Cardiac septum (tissue), 1 donor: ENCODE measurements at regions not wholly inside any gene's neighbourhood (a gene's known extent, or its start where the extent isn't known, plus 50 kb on each side); places are given as distances from the start of the nearest gene placed in this dataset.

Experiments used
- DNase-seq: peaks from one replicate; pipeline ENCODE4 v3.0.0-alpha.2; 2020; ENCODE audit warnings: low spot score
- intact Hi-C: fragments of 100-400 bp; cut with DNase I; formaldehyde crosslinking; loops from one replicate; pipeline ENCODE4 v1.14.0; 2022
- donor health status: DM: no; HTN: no; CAD: no.

DNA sequence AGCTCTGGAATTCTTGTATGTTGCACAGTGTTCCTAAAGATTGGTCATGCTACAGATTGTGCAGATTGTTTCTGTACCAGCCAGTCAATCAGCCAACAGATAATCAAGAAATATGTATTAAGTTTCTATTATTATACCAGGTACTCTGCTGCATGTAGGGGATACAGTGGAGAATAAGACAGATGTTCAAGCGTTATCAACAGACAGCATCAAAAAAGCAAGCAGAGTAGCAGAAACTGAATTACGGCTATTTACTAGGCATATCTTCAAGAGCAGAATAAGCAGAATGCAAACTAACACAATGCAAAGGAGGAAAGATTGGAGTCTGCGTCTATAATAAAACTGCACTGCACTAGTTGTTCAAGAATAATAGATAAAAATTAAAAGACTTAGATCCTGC is 278.6 kb downstream of the ETS1 start:
- no peak for DNase-seq
- intact Hi-C loops: no loop called here

GRCh38 chr11:128305588-128305987 is 281.8 kb downstream of the ETS1 start:
- intact Hi-C loops: no loop called here
- no peak for DNase-seq

DNA sequence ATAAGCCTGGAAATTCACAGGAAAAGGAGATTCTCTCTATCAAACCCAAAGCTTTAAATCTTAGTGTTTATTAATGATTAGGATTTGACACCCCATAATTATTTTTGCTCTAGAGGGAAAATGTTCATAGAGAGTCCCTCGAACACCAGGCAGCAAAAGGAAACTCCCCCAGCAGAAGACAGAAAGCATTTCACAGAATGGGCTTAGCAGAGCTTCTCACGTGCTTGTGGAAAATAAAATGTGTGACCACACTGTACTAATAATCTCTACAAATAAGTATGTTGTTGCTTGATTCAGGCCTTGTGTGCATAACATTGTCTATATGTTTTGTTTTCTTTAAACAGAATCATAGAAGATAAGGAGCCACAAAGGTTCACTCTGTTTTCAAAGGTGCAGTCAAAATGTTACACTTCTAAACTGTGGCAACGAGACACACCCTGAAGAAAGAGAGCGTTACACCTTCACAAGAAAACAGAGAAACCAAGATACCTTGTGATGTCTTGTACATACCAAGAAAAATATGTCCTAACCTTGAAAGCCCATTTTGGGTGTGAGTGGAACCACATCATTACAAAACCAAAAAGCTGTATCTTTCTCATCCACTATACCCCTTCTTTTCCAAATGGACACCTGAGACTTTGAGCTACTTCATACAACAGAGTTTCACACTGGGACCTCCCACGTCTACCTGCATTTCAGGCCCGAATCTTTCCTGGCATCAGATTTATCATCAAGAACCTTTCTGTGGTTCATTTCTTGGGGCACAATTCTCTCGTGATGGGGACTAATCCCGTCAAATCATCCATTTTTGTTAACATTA is 282.5 kb downstream of the ETS1 start:
- intact Hi-C loops: no loop called here
- DNase-seq: no peak

DNA sequence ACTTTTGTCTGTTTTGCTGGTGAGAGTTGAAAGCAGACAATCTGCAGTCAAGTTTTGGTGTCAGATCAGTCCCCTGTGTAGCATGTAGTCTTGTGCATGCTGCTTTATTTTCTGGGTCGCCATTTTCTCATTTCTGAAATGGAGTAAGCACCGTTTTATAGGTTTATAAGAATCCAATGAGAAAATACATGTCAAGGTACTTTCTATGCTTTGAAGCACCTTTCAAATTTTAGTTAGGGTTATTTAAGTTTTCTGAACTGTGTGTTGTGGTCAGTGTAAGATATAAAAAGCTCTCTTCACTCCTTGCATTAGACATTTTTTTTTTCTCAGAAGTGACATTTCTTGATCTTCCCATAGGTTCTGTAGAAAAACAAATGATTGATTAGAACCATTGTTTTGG is 283.2 kb downstream of the ETS1 start:
- intact Hi-C loops: no loop called here
- DNase-seq: no peak

- no peak for DNase-seq
- intact Hi-C loops: no loop called here
These were observed 284.0 kb downstream of the ETS1 start for GRCh38 chr11:128303383-128303782.

DNA sequence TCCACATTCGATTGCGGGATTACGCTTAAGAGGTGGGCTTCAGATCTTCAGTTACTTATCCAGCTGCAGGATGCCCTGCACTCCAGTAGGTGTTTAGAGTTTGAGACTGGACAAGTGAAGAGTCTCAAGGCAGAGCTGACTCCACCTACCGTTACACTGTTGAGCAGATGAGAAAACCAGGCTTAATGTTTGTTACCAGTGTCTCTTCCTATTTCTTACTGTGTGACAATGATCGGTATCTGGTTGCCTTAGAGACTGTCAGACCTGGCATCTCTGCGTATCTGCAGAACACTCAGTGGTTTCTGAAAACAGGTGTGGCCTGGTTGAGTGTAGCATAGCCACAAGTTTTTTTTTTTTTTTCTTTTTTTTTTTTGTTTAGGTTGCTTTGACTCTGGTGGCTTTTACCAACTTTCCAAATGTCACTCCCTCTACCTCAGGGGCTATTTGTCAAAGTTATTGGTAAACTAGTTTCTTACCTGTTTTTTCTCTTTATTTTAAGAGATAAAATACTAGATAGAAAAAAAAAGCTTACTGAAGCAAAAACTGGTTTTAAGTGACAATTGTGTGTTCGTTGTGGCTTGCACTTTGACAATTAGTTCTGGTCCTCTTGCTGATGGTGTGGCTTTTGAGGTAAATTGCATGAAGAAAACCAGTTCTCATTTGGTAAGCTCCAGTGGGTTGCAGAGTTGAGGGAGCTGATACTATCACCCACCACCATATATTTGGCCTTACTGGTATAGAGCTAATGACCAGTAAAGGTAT is 284.8 kb downstream of the ETS1 start:
- intact Hi-C loops: no loop called here
- DNase-seq: no peak

DNA sequence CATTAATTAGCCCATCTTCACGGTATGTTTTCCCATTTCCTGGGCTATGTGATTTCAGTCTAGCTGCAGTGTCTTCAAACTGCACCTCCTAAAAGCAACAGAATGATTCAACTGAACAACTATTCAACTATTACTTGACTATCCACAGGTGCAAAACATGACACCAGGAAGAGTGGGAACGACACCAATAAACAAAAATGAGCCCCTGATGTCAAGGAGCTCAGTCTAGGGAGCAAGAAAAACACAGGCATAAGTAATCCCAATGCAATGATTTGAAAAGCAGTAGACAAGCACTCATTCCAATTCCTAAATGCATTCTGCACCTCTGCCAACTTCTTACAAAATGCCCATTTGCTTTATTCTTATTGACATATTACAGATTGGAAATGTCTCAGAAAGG is 285.6 kb downstream of the ETS1 start:
- intact Hi-C loops: no loop called here
- DNase-seq: no peak

- DNase-seq: no peak
- intact Hi-C loops: no loop called here
These were observed 286.6 kb downstream of the ETS1 start for GRCh38 chr11:128300785-128301184.

- intact Hi-C loops: loop anchor here (10.0 kb wide), 2 partner anchors 166 to 536 kb away; no protein-coding TSS in a partner anchor
- no peak for DNase-seq
These were observed 288.1 kb downstream of the ETS1 start for GRCh38 chr11:128299132-128299726.

GRCh38 chr11:128298271-128298670 is 289.1 kb downstream of the ETS1 start:
- no peak for DNase-seq
- intact Hi-C loops: loop anchor here (10.0 kb wide), 2 partner anchors 167 to 537 kb away; no protein-coding TSS in a partner anchor

DNA sequence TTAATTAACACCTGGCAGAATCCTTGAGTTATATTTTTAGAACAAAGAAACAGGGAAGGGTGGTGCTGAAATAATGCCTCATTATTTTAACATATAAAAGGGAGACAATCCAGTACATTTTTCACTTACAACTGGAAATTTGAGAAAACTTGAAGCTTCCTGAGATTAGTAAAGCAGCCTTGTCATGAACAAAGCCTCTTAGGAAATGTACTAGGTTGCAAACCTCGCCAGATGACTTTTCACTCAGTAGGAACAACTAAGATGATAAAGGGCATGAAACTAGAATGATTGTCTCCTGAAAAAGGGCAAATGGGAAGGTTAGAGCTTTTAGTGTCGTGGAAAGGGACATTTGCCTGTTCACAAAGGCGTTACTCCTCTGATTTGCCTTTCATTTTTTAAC is 289.6 kb downstream of the ETS1 start:
- intact Hi-C loops: loop anchor here (10.0 kb wide), 2 partner anchors 167 to 537 kb away; no protein-coding TSS in a partner anchor
- DNase-seq: no peak

GRCh38 chr11:128297091-128297651 is 290.2 kb downstream of the ETS1 start:
- intact Hi-C loops: loop anchor here (10.0 kb wide), 2 partner anchors 168 to 538 kb away; no protein-coding TSS in a partner anchor
- DNase-seq: no peak

DNA sequence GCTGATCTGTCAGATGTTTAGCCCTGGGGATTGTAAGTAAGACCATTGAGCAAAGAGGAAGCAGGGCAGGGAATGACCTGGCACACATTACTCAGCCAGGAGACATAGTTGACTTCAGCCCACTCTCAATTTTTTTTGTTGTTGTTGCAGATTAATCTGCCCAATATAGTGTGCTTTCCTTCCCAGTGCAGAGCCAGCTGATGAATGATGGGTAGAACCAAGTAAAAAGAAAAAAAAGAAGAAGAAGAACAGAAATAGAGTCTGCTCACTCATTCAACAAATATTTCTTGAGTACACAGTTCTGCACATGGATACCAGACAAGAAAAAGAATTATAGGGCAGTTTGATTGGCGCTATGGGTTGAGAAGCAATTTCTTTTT is 292.7 kb downstream of the ETS1 start:
- intact Hi-C loops: loop anchor here (5.0 to 10.0 kb wide), 4 partner anchors 38 to 540 kb away; partner anchors contain the start of gene FLI1
- DNase-seq: no peak

- no peak for DNase-seq
- intact Hi-C loops: loop anchor here (5.0 to 10.0 kb wide), 4 partner anchors 38 to 541 kb away; partner anchors contain the start of gene FLI1
These were observed 293.2 kb downstream of the ETS1 start for GRCh38 chr11:128294001-128294670.

DNA sequence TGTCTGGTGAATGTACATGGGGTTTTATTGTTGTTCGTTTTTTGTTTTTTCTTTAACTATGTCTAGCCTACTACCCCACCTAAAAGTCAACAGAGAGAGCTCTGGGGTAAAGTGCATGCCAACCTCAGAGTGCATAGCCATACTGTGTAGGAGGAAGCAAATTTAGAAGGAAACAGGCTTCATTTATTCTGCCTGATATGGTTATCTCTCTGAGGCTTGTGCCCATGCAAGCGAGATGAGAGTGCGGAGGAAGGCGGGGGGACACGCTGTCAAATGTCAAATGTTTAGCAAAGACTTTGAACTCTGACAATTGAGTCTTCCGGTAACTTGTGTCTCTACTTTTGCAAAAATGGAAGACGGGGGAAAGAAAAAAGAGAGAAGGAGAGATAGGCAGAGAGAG is 295.5 kb downstream of the ETS1 start:
- intact Hi-C loops: loop anchor here (5.0 to 10.0 kb wide), 4 partner anchors 40 to 543 kb away; partner anchors contain the start of gene FLI1
- DNase-seq: no peak

GRCh38 chr11:128291007-128291406 is 296.4 kb downstream of the ETS1 start:
- no peak for DNase-seq
- intact Hi-C loops: loop anchor here (5.0 to 10.0 kb wide), 4 partner anchors 41 to 544 kb away; partner anchors contain the start of gene FLI1

- DNase-seq: no peak
- intact Hi-C loops: loop anchor here (1.0 to 10.0 kb wide), 5 partner anchors 42 to 545 kb away; partner anchors contain the start of gene FLI1
These were observed 297.1 kb downstream of the ETS1 start for GRCh38 chr11:128290106-128290840.

GRCh38 chr11:128289048-128289447 is 298.3 kb downstream of the ETS1 start:
- intact Hi-C loops: loop anchor here (5.0 to 10.0 kb wide), 2 partner anchors 114 to 268 kb away; no protein-coding TSS in a partner anchor
- no peak for DNase-seq
